Lower leg skin (tissue), 4 donors: ENCODE measurements at regions not wholly inside any gene's neighbourhood (a gene's known extent, or its start where the extent isn't known, plus 50 kb on each side); places are given as distances from the start of the nearest gene placed in this dataset.

Experiments used
- DNase-seq, 2 donors: peaks; one replicate each; pipeline ENCODE4 v3.0.0-alpha.2; 2019; ENCODE audit warnings: low spot score in 2 of 2
- H3K4me3 ChIP-seq: fragments of 200-600 bp; sonication (generic); 2 replicates; pipeline ENCODE4 v1.5.1; 2017; ENCODE audit warnings: mild to moderate bottlenecking, low read depth; ENCODE audit not compliant: poor library complexity, severe bottlenecking
- POLR2A ChIP-seq, 2 donors: fragments of 450-650 bp; IDR thresholded peaks; one replicate each; pipeline ENCODE4 v1.6.1; 2016 to 2017; ENCODE audit warnings: antibody characterized with exemption in 2 of 2, mild to moderate bottlenecking in 1 of 2, moderate library complexity in 1 of 2
- WGBS, 2 donors: methylation state at CpG; one replicate each; pipeline ENCODE4 v1.1.5; 2018; 5-methylcytosine and 5-hydroxymethylcytosine counted together
- intact Hi-C: fragments of 100-400 bp; cut with DNase I; formaldehyde crosslinking; loops from one replicate; pipeline ENCODE4 v1.15.0; 2023; ENCODE audit warnings: low total_unique reads
- TF ChIP-seq, protein P1 (sequence below), 3 donors: fragments of 450-650 bp; IDR thresholded peaks; one replicate each; pipeline ENCODE4 v1.5.1; 2016; ENCODE audit warnings: antibody characterized with exemption in 3 of 3, mild to moderate bottlenecking in 3 of 3, moderate library complexity in 2 of 3

DNA sequence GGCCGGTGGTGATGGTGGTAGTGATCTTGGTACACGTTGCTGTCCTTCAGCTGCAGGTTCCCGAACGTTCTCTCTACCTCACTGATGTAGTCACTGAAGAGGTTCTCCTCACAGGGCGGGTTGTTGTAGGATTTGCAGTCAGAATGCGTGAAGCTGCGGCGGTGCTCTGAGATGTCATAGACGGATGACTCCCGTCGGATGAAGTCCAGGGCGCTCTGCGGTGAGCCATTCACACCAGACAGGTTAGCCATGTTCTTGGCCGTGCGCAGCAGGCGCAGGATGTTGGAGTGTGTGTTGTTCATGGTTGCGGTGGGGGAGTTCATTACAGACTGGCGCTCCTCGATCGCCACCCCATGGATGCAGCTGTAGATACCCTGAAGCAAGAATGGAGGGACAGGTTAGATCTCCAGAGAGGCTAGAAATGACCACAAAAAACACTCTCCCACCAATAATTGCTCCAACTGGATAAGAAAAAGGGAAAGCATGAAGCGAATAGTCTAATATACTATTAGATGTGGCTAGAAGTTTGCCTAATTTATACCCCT lies 367.8 kb downstream of the EMP1 start:
- no peak for TF ChIP-seq POLR2A (IDR thresholded peaks at IDR 0.05)
- TF ChIP-seq, protein P1, sequence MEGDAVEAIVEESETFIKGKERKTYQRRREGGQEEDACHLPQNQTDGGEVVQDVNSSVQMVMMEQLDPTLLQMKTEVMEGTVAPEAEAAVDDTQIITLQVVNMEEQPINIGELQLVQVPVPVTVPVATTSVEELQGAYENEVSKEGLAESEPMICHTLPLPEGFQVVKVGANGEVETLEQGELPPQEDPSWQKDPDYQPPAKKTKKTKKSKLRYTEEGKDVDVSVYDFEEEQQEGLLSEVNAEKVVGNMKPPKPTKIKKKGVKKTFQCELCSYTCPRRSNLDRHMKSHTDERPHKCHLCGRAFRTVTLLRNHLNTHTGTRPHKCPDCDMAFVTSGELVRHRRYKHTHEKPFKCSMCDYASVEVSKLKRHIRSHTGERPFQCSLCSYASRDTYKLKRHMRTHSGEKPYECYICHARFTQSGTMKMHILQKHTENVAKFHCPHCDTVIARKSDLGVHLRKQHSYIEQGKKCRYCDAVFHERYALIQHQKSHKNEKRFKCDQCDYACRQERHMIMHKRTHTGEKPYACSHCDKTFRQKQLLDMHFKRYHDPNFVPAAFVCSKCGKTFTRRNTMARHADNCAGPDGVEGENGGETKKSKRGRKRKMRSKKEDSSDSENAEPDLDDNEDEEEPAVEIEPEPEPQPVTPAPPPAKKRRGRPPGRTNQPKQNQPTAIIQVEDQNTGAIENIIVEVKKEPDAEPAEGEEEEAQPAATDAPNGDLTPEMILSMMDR (IDR thresholded peaks at IDR 0.05): no peak
- intact Hi-C loops: no loop called here
- no peak for DNase-seq
- WGBS, 2 donors: 91 to 97% methylated on average over 21 of the region's 21 CpGs
- H3K4me3 ChIP-seq: no peak overlapping the region

DNA sequence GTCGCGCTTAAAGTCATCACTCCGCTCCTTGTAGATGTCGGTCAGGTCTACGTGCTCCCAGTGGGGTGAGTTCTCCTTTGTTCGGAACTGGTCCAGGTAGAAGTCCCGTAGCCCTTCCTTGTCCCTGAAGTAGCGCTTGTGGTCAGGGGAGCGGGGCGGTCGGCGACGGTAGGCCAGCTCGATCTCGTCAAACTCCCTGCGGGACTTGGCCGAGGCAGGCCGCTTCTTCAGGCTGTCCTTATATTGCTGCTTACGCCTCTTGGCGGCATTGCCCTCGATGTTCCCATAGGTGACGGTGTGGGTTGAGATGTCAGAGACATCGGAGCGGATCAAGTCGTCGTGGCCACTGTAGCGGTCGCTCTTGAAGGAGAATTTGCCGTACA lies 367.2 kb downstream of the EMP1 start:
- WGBS, 2 donors: 97 to 98% methylated on average over 29 of the region's 29 CpGs
- intact Hi-C loops: no loop called here
- no peak for DNase-seq
- no peak overlapping the region for H3K4me3 ChIP-seq
- no peak for TF ChIP-seq POLR2A (IDR thresholded peaks at IDR 0.05)
- TF ChIP-seq, protein P1 (IDR thresholded peaks at IDR 0.05): no peak

DNA sequence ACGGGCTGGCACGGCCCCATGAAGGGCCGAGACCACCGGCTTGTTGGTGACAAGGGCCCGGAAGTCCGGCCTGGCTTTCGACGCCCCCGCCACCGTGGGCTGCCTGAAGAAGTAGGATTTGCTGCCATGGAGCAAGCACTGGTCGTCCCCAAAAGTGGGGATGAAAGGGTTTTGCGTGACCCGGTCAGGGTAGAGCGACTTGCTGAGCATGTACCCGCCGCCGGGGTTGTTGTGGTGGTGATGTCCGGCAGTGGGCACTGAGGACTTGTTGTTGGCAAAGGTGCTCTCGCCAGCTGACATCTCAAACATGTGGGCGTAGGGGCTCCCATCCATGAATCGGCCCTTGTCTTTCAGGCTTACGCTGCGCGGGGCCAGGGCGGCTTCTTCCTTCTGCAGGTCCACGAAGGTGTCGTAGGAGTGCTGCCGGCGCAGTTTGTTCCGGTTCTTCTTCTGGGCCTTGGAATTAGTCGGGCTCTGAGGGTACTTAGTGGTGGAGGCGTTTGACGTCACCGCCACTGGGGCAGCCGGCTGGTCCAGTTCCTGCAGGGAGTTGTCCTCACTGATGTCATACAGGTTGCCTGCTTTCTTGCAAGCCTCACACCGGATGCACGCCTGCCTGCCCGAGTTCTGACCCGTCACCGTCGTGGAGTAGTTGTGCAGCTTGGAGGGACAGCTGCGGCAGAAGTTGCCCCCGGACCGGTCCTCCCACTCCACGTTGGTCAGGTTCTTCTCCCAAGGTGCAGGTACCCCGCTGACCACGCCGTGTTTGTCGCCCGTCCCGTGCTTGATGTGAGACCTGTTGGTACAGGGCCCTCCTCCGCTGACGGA lies 366.6 kb downstream of the EMP1 start:
- H3K4me3 ChIP-seq: no peak overlapping the region
- 95 to 97% methylated on average over 50 to 52 of the region's 53 CpGs for WGBS, 2 donors
- TF ChIP-seq, protein P1 (IDR thresholded peaks at IDR 0.05): no peak
- TF ChIP-seq POLR2A (IDR thresholded peaks at IDR 0.05): no peak
- no peak for DNase-seq
- intact Hi-C loops: no loop called here

DNA sequence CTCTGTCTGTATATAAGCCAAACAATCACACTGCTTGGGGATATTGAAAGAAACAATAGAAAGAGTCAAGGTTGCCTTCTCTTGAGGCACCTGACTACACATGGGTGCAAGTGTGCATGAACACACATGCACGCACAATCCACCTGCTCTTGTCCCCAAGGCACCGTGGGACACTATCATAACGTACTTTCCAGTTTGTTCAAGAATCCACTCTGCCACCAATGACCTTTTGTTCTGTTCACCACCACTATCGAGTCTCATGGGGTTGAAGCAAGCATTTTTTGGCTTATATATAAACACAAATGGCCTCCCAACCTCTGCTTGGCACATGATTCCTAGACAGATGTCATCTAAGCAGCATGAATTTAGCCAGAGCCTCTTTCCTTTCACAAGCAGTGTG lies 365.4 kb downstream of the EMP1 start:
- H3K4me3 ChIP-seq: no peak overlapping the region
- WGBS, 2 donors: 78 to 86% methylated on average over 4 of the region's 4 CpGs
- TF ChIP-seq POLR2A (IDR thresholded peaks at IDR 0.05): no peak
- TF ChIP-seq, protein P1 (IDR thresholded peaks at IDR 0.05): no peak
- no peak for DNase-seq
- intact Hi-C loops: no loop called here

DNA sequence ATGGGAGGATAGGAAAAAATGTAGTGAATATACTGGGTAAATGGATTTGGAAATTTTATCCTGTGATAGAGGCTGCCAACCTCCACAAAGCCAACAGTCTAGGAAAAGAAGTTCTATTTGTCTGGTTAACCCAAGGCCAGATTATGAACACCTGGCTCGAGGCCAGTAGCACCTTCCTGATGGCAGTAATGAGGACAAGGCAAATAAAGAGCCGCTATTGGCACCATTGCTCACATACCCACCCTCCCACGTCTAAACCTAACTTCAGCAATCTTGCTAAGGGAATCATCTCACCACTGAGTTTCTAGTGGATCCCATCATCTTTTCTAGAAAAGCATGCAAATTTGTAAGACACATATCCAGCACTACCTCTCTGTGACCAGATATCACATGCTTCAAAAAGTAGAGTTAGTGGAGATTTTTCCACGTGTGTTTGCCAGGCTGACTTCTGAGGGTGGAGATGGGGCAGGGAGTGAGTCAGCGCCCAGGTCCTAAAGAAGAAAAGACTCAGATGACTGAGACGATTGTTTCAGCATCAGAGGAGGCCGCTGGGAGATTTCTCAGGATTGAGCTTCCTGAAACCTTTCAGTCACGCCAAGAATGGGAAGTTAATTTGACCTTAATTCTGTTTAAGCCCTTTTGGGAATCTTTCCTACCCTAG lies 362.9 kb downstream of the EMP1 start:
- DNase-seq: no peak
- TF ChIP-seq, protein P1 (IDR thresholded peaks at IDR 0.05): no peak
- no peak for TF ChIP-seq POLR2A (IDR thresholded peaks at IDR 0.05)
- WGBS, 2 donors: 57 to 58% methylated on average over 8 of the region's 8 CpGs
- no peak overlapping the region for H3K4me3 ChIP-seq
- intact Hi-C loops: no loop called here
